ENCODE measurements at regions not wholly inside any gene's neighbourhood (a gene's known extent, or its start where the extent isn't known, plus 50 kb on each side); places are given as distances from the start of the nearest gene placed in this dataset.

DNA sequence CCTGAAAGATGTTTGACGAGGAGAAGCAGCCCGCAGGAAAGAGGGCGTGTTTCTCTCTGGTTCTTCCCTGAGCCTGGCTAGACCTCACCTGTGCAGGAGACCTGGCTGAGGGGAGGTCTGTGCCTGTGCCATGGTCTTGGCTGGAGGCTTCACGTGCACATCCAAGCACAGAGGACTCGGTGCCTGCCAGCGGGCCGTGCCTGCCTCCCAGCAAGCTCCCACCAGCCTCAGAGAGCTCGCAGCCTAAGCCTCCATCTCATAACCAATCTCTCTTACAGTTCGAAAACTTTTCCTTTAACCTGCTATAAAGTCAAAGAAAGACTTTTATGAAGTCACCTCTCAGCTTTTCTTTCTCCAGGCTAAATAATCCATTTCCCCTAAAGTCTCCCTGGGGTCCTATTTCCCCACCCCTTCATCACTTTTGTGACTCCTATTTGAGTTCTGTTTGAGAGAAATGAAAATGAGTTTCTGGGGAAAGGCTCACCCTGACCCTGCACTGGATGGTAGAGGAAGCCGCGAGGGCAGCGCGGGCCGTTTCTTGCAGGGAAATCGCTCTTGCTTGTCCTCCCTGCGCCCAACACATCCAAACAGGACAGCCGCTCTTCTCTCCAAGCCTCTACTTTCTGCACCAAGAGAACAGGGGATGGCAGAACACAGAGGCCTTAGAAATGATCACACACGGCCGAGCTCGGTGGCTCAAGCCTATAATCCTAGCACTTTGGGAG is 521.0 kb downstream of the SOX11 start:
- Histone ChIP-seq H3K4me1 (ENCODE audit: control insufficient read depth in 1 of 2, insufficient read depth in 2 of 2, low read length in 2 of 2) (no peaks in the 10 kb centered on the region), H2AFZ (ENCODE audit: low read depth, low read length, poor library complexity, severe bottlenecking) (no peak overlapping the region), H3K9me3 (ENCODE audit: control insufficient read depth in 1 of 2, insufficient read depth in 1 of 2, low read depth in 1 of 2, low read length in 2 of 2) (peaks cover 0 to 13% of the 10 kb centered on the region in 2 experiments; a peak in 2 of 4 replicates), H3K27ac (ENCODE audit: low read depth, low read length) (no peak overlapping the region), H3K4me2 (ENCODE audit: low read length) (no peak overlapping the region), H3K36me3 (ENCODE audit: control insufficient read depth in 1 of 2, insufficient read depth in 2 of 2, low read length in 2 of 2) (no peaks in the 10 kb centered on the region), H3K27me3 (ENCODE audit: insufficient read depth, low read length) (no peaks in the 10 kb centered on the region), H3K9me2 (ENCODE audit: insufficient read depth) (no peaks in the 10 kb centered on the region), H3K4me3 (replicated peaks in 1 of 2; ENCODE audit: low read depth in 1 of 2, low read length in 2 of 2) (no peak overlapping the region), H3K9ac (ENCODE audit: low read length) (no peak overlapping the region), H4K20me1 (ENCODE audit: insufficient read depth) (no peaks in the 10 kb centered on the region), H3K79me2 (ENCODE audit: insufficient read depth, low read length) (no peaks in the 10 kb centered on the region)
- RAD21 ChIA-PET (ENCODE audit: low non-redundant PET in 1 of 2, low total read pairs in 2 of 2, uncharacterized antibody in 2 of 2, unreplicated experiment in 2 of 2), result no interaction called here
- POLR2A ChIA-PET, result no interaction called here
- CTCF ChIA-PET, result no interaction called here
- DNase-seq (ENCODE audit: low read depth, low spot score) (no peak), ATAC-seq (no peak)
- no TSS peak for BruUV-seq (replicated peaks)
- TF ChIP-seq SIN3A (IDR thresholded peaks at IDR 0.05; ENCODE audit: low read depth), result no peak
- TF ChIP-seq, protein P1, sequence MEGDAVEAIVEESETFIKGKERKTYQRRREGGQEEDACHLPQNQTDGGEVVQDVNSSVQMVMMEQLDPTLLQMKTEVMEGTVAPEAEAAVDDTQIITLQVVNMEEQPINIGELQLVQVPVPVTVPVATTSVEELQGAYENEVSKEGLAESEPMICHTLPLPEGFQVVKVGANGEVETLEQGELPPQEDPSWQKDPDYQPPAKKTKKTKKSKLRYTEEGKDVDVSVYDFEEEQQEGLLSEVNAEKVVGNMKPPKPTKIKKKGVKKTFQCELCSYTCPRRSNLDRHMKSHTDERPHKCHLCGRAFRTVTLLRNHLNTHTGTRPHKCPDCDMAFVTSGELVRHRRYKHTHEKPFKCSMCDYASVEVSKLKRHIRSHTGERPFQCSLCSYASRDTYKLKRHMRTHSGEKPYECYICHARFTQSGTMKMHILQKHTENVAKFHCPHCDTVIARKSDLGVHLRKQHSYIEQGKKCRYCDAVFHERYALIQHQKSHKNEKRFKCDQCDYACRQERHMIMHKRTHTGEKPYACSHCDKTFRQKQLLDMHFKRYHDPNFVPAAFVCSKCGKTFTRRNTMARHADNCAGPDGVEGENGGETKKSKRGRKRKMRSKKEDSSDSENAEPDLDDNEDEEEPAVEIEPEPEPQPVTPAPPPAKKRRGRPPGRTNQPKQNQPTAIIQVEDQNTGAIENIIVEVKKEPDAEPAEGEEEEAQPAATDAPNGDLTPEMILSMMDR (IDR thresholded peaks at IDR 0.05 in 2 of 3, conservative IDR thresholded peaks at IDR 0.05 in 1 of 3; ENCODE audit: borderline replicate concordance in 1 of 3, insufficient read depth in 1 of 3, low read depth in 2 of 3, low read length in 2 of 3), result no peak
- TF ChIP-seq EZH2phosphoT487 (IDR thresholded peaks at IDR 0.05; ENCODE audit: borderline replicate concordance), result no peak
- no peak for TF ChIP-seq YY1 (IDR thresholded peaks at IDR 0.05; ENCODE audit: extremely low read depth, insufficient replicate concordance, low read depth, low read length)
- no peak for TF ChIP-seq SP1 (IDR thresholded peaks at IDR 0.05; ENCODE audit: low read depth)
- no peak for TF ChIP-seq CEBPB (IDR thresholded peaks at IDR 0.05; ENCODE audit: low read depth)
- TF ChIP-seq ZFX (IDR thresholded peaks at IDR 0.05), result no peak
- TF ChIP-seq ELF1 (IDR thresholded peaks at IDR 0.05; ENCODE audit: borderline replicate concordance, low read depth), result no peak
- TF ChIP-seq FOSL1 (IDR thresholded peaks at IDR 0.05; ENCODE audit: low read depth), result no peak
- no peak for TF ChIP-seq POLR2AphosphoS5 (IDR thresholded peaks at IDR 0.05; ENCODE audit: low read depth, low read length)
- TF ChIP-seq, protein P2, sequence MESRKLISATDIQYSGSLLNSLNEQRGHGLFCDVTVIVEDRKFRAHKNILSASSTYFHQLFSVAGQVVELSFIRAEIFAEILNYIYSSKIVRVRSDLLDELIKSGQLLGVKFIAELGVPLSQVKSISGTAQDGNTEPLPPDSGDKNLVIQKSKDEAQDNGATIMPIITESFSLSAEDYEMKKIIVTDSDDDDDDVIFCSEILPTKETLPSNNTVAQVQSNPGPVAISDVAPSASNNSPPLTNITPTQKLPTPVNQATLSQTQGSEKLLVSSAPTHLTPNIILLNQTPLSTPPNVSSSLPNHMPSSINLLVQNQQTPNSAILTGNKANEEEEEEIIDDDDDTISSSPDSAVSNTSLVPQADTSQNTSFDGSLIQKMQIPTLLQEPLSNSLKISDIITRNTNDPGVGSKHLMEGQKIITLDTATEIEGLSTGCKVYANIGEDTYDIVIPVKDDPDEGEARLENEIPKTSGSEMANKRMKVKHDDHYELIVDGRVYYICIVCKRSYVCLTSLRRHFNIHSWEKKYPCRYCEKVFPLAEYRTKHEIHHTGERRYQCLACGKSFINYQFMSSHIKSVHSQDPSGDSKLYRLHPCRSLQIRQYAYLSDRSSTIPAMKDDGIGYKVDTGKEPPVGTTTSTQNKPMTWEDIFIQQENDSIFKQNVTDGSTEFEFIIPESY (IDR thresholded peaks at IDR 0.05; ENCODE audit: extremely low read depth, insufficient replicate concordance, low read length), result no peak
- no peak for TF ChIP-seq ZNF274 (IDR thresholded peaks at IDR 0.05; ENCODE audit: low read depth, low read length)
- TF ChIP-seq EGR1 (IDR thresholded peaks at IDR 0.05; ENCODE audit: low read depth), result no peak
- no peak for TF ChIP-seq POLR2A (IDR thresholded peaks at IDR 0.05; ENCODE audit: borderline replicate concordance, extremely low read depth, insufficient read depth, insufficient read length)
- intact Hi-C loops (cut with micrococcal nuclease), result no loop called here

Measured in HCT116 (cell line).